GM12891 (cell line): ENCODE measurements at regions not wholly inside any gene's neighbourhood (a gene's known extent, or its start where the extent isn't known, plus 50 kb on each side); places are given as distances from the start of the nearest gene placed in this dataset.

ENCODE experiments used
- PAX5 ChIP-seq: IDR thresholded peaks from 2 replicates; pipeline ENCODE4 v1.6.1; 2011; ENCODE audit warnings: low read length, moderate library complexity, mild to moderate bottlenecking; ENCODE audit not compliant: insufficient read depth, severe bottlenecking
- POLR2A ChIP-seq: IDR thresholded peaks from 2 replicates; pipeline ENCODE4 v1.6.1; 2011; ENCODE audit warnings: low read depth, low read length, control low read depth
- POLR2AphosphoS5 ChIP-seq: IDR thresholded peaks from 2 replicates; pipeline ENCODE4 v1.6.1; 2011; ENCODE audit warnings: low read depth, low read length, control low read depth
- POU2F2 ChIP-seq: IDR thresholded peaks from 2 replicates; pipeline ENCODE4 v1.6.1; 2011; ENCODE audit warnings: low read depth, mild to moderate bottlenecking, control low read depth, low read length, moderate library complexity
- TAF1 ChIP-seq: IDR thresholded peaks from 2 replicates; pipeline ENCODE4 v1.6.1; 2011; ENCODE audit warnings: low read depth, low read length, control low read depth

DNA sequence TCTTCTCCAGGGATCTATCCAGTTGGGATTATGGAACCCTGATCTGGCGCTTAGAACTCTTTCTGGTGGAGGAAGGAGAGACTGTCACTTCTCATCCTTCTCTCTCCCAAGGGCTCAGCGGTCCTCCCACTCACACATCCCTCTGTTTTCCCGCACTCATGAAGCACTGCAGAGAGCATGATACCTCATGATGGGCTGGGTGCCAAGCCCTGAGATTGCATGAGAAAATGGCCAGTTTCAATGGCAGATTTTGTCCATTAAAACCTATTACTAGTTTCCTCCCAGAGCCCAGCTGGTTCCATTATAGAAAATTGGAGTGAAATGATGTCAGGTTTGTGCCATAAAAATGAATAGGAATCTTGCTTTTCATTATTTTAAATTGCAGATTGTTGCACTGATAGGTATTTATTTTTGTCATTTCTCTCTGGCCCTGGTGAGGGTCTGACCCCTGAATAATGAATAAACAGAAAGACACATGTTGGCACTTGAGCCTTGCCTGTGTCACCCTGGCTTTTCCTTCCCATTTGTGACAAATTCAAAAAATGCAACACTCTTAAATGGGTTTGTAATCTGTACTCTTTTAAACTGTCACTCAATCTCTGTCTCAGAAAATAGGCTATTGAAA, 1151.1 kb downstream of the TYW1 start:
- no peak for TF ChIP-seq POLR2AphosphoS5
- no peak for TF ChIP-seq TAF1
- TF ChIP-seq POLR2A: no peak
- no peak for TF ChIP-seq PAX5
- no peak for TF ChIP-seq POU2F2
